ENCODE measurements at regions not wholly inside any gene's neighbourhood (a gene's known extent, or its start where the extent isn't known, plus 50 kb on each side); places are given as distances from the start of the nearest gene placed in this dataset.
A peak's percentile ranks its signal among the peaks of the same experiment; 100 is the strongest.

GRCh38 chr18:37889963-37890362 is 324.4 kb upstream of the CELF4 start:
- Histone ChIP-seq H3K27me3 (replicated peaks in 1 of 4; ENCODE audit: control insufficient read depth in 3 of 4, extremely low read depth in 1 of 4, insufficient read depth in 3 of 4, low read length in 3 of 4) (no peaks in the 10 kb centered on the region), H3K4me3 (ENCODE audit: extremely low read depth in 1 of 4, insufficient read depth in 2 of 4, low read depth in 3 of 4, low read length in 4 of 4) (no peak overlapping the region; a peak in 1 of 8 replicates), H3K23ac (ENCODE audit: insufficient read length) (no peak overlapping the region), H2BK120ac (replicated peaks; ENCODE audit: low read depth, low read length) (no peak overlapping the region), H2BK12ac (ENCODE audit: low read depth, low read length) (no peak overlapping the region), H3K9me3 (ENCODE audit: insufficient read depth in 2 of 2, low read depth in 1 of 2, low read length in 1 of 2) (no peaks in the 10 kb centered on the region), H2BK15ac (ENCODE audit: low read length) (no peak overlapping the region), H3K79me2 (ENCODE audit: control insufficient read depth in 1 of 2, insufficient read depth in 2 of 2, low read length in 2 of 2) (no peaks in the 10 kb centered on the region), H3K4ac (replicated peaks; ENCODE audit: insufficient read length, low read depth, low read length) (no peak overlapping the region), H3K9ac (replicated peaks in 1 of 4; ENCODE audit: extremely low read depth in 1 of 4, low read depth in 3 of 4, low read length in 3 of 4) (no peak overlapping the region), H3K18ac (ENCODE audit: extremely low read depth, low read length) (no peak overlapping the region), H4K91ac (replicated peaks; ENCODE audit: insufficient read length, low read length) (no peak overlapping the region), H2BK20ac (ENCODE audit: low read length) (no peak overlapping the region), H3K4me2 (ENCODE audit: insufficient read depth in 1 of 2, low read depth in 2 of 2, low read length in 2 of 2) (no peak overlapping the region), H3K23me2 (ENCODE audit: low read depth, low read length) (peaks cover 2% of the 10 kb centered on the region), H2AK5ac (ENCODE audit: low read depth, low read length) (no peak overlapping the region), H4K20me1 (replicated peaks in 1 of 2; ENCODE audit: control insufficient read depth in 1 of 2, insufficient read depth in 2 of 2, low read length in 2 of 2) (no peaks in the 10 kb centered on the region), H3K4me1 (replicated peaks in 1 of 4; ENCODE audit: control insufficient read depth in 3 of 4, insufficient read depth in 4 of 4, low read length in 3 of 4) (no peaks in the 10 kb centered on the region; a peak in 1 of 7 replicates), H2AFZ (ENCODE audit: low read length) (no peak overlapping the region), H3K36me3 (ENCODE audit: control insufficient read depth in 2 of 4, insufficient read depth in 4 of 4, low read length in 3 of 4) (no peaks in the 10 kb centered on the region), H4K8ac (ENCODE audit: extremely low read depth, insufficient read depth, low read length) (no peak overlapping the region), H3K14ac (ENCODE audit: insufficient read length) (no peak overlapping the region), H4K5ac (ENCODE audit: insufficient read length, low read depth, low read length) (no peak overlapping the region), H3K79me1 (ENCODE audit: low read depth, low read length) (no peaks in the 10 kb centered on the region), H2BK5ac (ENCODE audit: low read depth, low read length) (no peak overlapping the region), H3K27ac (ENCODE audit: low read depth, low read length) (no peak overlapping the region), H3K56ac (replicated peaks; ENCODE audit: insufficient read length, low read depth, low read length) (no peak overlapping the region)
- TF ChIP-seq CTCF (IDR thresholded peaks at IDR 0.05; ENCODE audit: control extremely low read depth in 1 of 3, insufficient read depth in 1 of 3, low read depth in 1 of 3, low read length in 3 of 3) (peak; percentile 36 to 53 (median 49)), FOSL1 (IDR thresholded peaks at IDR 0.05; ENCODE audit: insufficient read depth, low read depth, low read length) (no peak), CBX8 (IDR thresholded peaks at IDR 0.05; ENCODE audit: borderline replicate concordance, low read depth, low read length) (no peak), RAD21 (IDR thresholded peaks at IDR 0.05 in 1 of 2, conservative IDR thresholded peaks at IDR 0.05 in 1 of 2; ENCODE audit: low read depth in 2 of 2, low read length in 2 of 2) (peak; percentile 60 to 70), BACH1 (IDR thresholded peaks at IDR 0.05; ENCODE audit: low read length) (no peak)
- DNase-seq (ENCODE audit: low read depth in 1 of 2, low spot score in 2 of 2) = peak in 1 of 2 experiments; percentile 45
- no peak for FAIRE-seq
- ChIA-PET POLR2A (ENCODE audit: partially characterized antibody) (no interaction called here), CTCF (ENCODE audit: partially characterized antibody) (interaction anchor here (0.6 to 4.9 kb wide), 5 partner anchors 10 to 189 kb away, joined by 3 to 27 read pairs (median 3); no protein-coding TSS in a partner anchor)
- WGBS, 2 experiments (ENCODE audit: extremely low coverage in 1 of 2, insufficient coverage in 1 of 2, insufficient read length in 1 of 2, insufficient replicate concordance in 2 of 2, low coverage in 1 of 2, low lambda C conversion rate in 2 of 2, missing lambda C conversion rate in 1 of 2) = 83% methylated on average over 5 of the region's 5 CpGs; no CpG with 5 or more reads in 1 of the 2 experiments

All from H1 (cell line).